Neutrophil (primary cell): ENCODE measurements at regions not wholly inside any gene's neighbourhood (a gene's known extent, or its start where the extent isn't known, plus 50 kb on each side); places are given as distances from the start of the nearest gene placed in this dataset.

ENCODE experiments used
- H3K27ac ChIP-seq: fragments of 200-600 bp; sonication (generic); 2 replicates; pipeline ENCODE4 v1.5.1; 2016; ENCODE audit warnings: mild to moderate bottlenecking, moderate library complexity
- H3K27me3 ChIP-seq: fragments of 200-600 bp; sonication (generic); 2 replicates; pipeline ENCODE4 v1.6.0; 2016; ENCODE audit warnings: mild to moderate bottlenecking
- H3K36me3 ChIP-seq: fragments of 200-600 bp; sonication (generic); 2 replicates; pipeline ENCODE4 v1.5.1; 2017
- H3K4me1 ChIP-seq, 2 experiments: fragments of 200-600 bp in 1 of 2; sonication (generic) in 1 of 2; 1 replicate in 1 of 2; 2 replicates in 1 of 2; pipeline versions ENCODE4 v1.5.1 to v1.6.1; 2013 to 2016; ENCODE audit warnings: low read depth in 1 of 2, low read length in 1 of 2, mild to moderate bottlenecking in 1 of 2, moderate library complexity in 1 of 2; ENCODE audit not compliant: control insufficient read depth in 1 of 2, insufficient read depth in 1 of 2
- H3K4me3 ChIP-seq, 2 experiments: fragments of 200-600 bp in 1 of 2; sonication (generic) in 1 of 2; 1 replicate in 1 of 2; 2 replicates in 1 of 2; pipeline ENCODE4 v1.5.1; 2013 to 2016; ENCODE audit warnings: low read depth in 1 of 2, low read length in 1 of 2, mild to moderate bottlenecking in 1 of 2, moderate library complexity in 1 of 2
- H3K9me3 ChIP-seq: fragments of 200-600 bp; sonication (generic); 2 replicates; pipeline ENCODE4 v1.5.1; 2016
- CTCF ChIP-seq: fragments of 200-600 bp; sonication (generic); IDR thresholded peaks from 2 replicates; pipeline ENCODE4 v1.5.1; 2016; ENCODE audit warnings: antibody characterized with exemption

- no peaks in the 10 kb centered on the region for H3K27me3 ChIP-seq
- no peak for TF ChIP-seq CTCF
- H3K27ac ChIP-seq, result no peak overlapping the region
- no peaks in the 10 kb centered on the region for H3K9me3 ChIP-seq
- no peaks in the 10 kb centered on the region for H3K36me3 ChIP-seq
- no peak overlapping the region for H3K4me3 ChIP-seq
- H3K4me1 ChIP-seq, result no peaks in the 10 kb centered on the region
These were observed 717.3 kb upstream of the POU3F2 start for GRCh38 chr6:98117068-98117467.

- Histone ChIP-seq H3K27me3 (no peaks in the 10 kb centered on the region), H3K27ac (no peak overlapping the region), H3K9me3 (no peaks in the 10 kb centered on the region), H3K4me1 (no peaks in the 10 kb centered on the region), H3K4me3 (no peak overlapping the region), H3K36me3 (no peaks in the 10 kb centered on the region)
- TF ChIP-seq CTCF, result no peak
These were observed 715.9 kb upstream of the POU3F2 start for GRCh38 chr6:98118397-98119045.

- no peaks in the 10 kb centered on the region for H3K36me3 ChIP-seq
- H3K4me1 ChIP-seq, result no peaks in the 10 kb centered on the region
- no peaks in the 10 kb centered on the region for H3K9me3 ChIP-seq
- H3K27ac ChIP-seq, result no peak overlapping the region
- no peak for TF ChIP-seq CTCF
- no peak overlapping the region for H3K4me3 ChIP-seq
- H3K27me3 ChIP-seq, result no peaks in the 10 kb centered on the region
These were observed 710.2 kb upstream of the POU3F2 start for GRCh38 chr6:98124171-98124570.

- H3K27ac ChIP-seq, result no peak overlapping the region
- no peaks in the 10 kb centered on the region for H3K9me3 ChIP-seq
- H3K27me3 ChIP-seq, result no peaks in the 10 kb centered on the region
- no peak for TF ChIP-seq CTCF
- no peaks in the 10 kb centered on the region for H3K36me3 ChIP-seq
- H3K4me1 ChIP-seq, result no peaks in the 10 kb centered on the region
- no peak overlapping the region for H3K4me3 ChIP-seq
These were observed 702.9 kb upstream of the POU3F2 start for GRCh38 chr6:98131290-98131990.

- no peak for TF ChIP-seq CTCF
- H3K27ac ChIP-seq, result no peak overlapping the region
- H3K9me3 ChIP-seq, result no peaks in the 10 kb centered on the region
- H3K4me3 ChIP-seq, result no peak overlapping the region
- no peaks in the 10 kb centered on the region for H3K4me1 ChIP-seq
- no peaks in the 10 kb centered on the region for H3K36me3 ChIP-seq
- no peaks in the 10 kb centered on the region for H3K27me3 ChIP-seq
These were observed 698.0 kb upstream of the POU3F2 start for GRCh38 chr6:98136333-98136732.
